HG03045 (cell line): ENCODE measurements at regions not wholly inside any gene's neighbourhood (a gene's known extent, or its start where the extent isn't known, plus 50 kb on each side); places are given as distances from the start of the nearest gene placed in this dataset.

ENCODE experiments used
- ATAC-seq: cut with Tn5 transposase; IDR thresholded peaks from one replicate; pipeline ENCODE4 v1.9.1; 2021; ENCODE audit warnings: mild to moderate bottlenecking, moderate library complexity; ENCODE audit not compliant: unreplicated experiment

- no peak for ATAC-seq
Measured at GRCh38 chr1:239538239-239538988, 152.0 kb downstream of the CHRM3 start.

GRCh38 chr1:239539051-239539450, 152.7 kb downstream of the CHRM3 start:
- ATAC-seq, result no peak

- no peak for ATAC-seq
Measured at GRCh38 chr1:239539812-239540211, 153.4 kb downstream of the CHRM3 start.

GRCh38 chr1:239543873-239544272, 157.5 kb downstream of the CHRM3 start:
- ATAC-seq, result no peak

- ATAC-seq, result no peak
Measured at GRCh38 chr1:239545466-239545865, 159.1 kb downstream of the CHRM3 start.

GRCh38 chr1:239547987-239548386, 161.6 kb downstream of the CHRM3 start:
- ATAC-seq, result no peak

- ATAC-seq, result no peak
Measured at GRCh38 chr1:239550178-239550577, 163.8 kb downstream of the CHRM3 start.

GRCh38 chr1:239555350-239555749, 169.0 kb downstream of the CHRM3 start:
- no peak for ATAC-seq

GRCh38 chr1:239558559-239558958, 172.2 kb downstream of the CHRM3 start:
- no peak for ATAC-seq

- ATAC-seq, result no peak
Measured at GRCh38 chr1:239558991-239559390, 172.6 kb downstream of the CHRM3 start.

GRCh38 chr1:239560921-239561320, 174.6 kb downstream of the CHRM3 start:
- ATAC-seq, result no peak

- ATAC-seq, result no peak
Measured at GRCh38 chr1:239562095-239562494, 175.7 kb downstream of the CHRM3 start.

GRCh38 chr1:239563681-239564080, 177.3 kb downstream of the CHRM3 start:
- ATAC-seq, result no peak

GRCh38 chr1:239566074-239566473, 179.7 kb downstream of the CHRM3 start:
- no peak for ATAC-seq

GRCh38 chr1:239570878-239571277, 184.5 kb downstream of the CHRM3 start:
- ATAC-seq, result no peak

- ATAC-seq, result no peak
Measured at GRCh38 chr1:239572183-239572582, 185.8 kb downstream of the CHRM3 start.

GRCh38 chr1:239574112-239574511, 187.7 kb downstream of the CHRM3 start:
- ATAC-seq, result no peak

- ATAC-seq, result no peak
Measured at GRCh38 chr1:239575113-239575512, 188.7 kb downstream of the CHRM3 start.

- no peak for ATAC-seq
Measured at GRCh38 chr1:239583536-239583935, 197.2 kb downstream of the CHRM3 start.

- no peak for ATAC-seq
Measured at GRCh38 chr1:239586128-239586527, 199.8 kb downstream of the CHRM3 start.

- ATAC-seq, result no peak
Measured at GRCh38 chr1:239587066-239587465, 200.7 kb downstream of the CHRM3 start.

- ATAC-seq, result no peak
Measured at GRCh38 chr1:239587574-239588369, 201.4 kb downstream of the CHRM3 start.
